NB4 (cell line): ENCODE measurements at regions not wholly inside any gene's neighbourhood (a gene's known extent, or its start where the extent isn't known, plus 50 kb on each side); places are given as distances from the start of the nearest gene placed in this dataset.

ENCODE experiments used
- CTCF ChIP-seq: IDR thresholded peaks from one replicate; pipeline ENCODE4 v1.5.1; 2012; ENCODE audit warnings: low read depth, low read length
- MAX ChIP-seq: IDR thresholded peaks from 2 replicates; pipeline ENCODE4 v1.6.1; 2011; ENCODE audit warnings: low read depth, low read length
- POLR2A ChIP-seq: IDR thresholded peaks from 2 replicates; pipeline ENCODE4 v1.6.1; 2011; ENCODE audit warnings: mild to moderate bottlenecking; ENCODE audit not compliant: insufficient read length; ENCODE audit errors: extremely low read depth

- TF ChIP-seq MAX, result no peak
- no peak for TF ChIP-seq CTCF
- TF ChIP-seq POLR2A, result no peak
Observed at GRCh38 chr12:68440068-68440581, 108.0 kb upstream of the MDM1 start.
